Cardiac fibroblast (primary cell): ENCODE measurements at regions not wholly inside any gene's neighbourhood (a gene's known extent, or its start where the extent isn't known, plus 50 kb on each side); places are given as distances from the start of the nearest gene placed in this dataset.
"Not testable (repeated sequence)": the region's sequence is repeated elsewhere in the genome, so short reads cannot be mapped to it uniquely, and the experiment has no call there.

Experiments used
- DNase-seq, 2 donors: peaks; one replicate each; pipeline versions ENCODE4 v3.0.0 to v3.0.0-alpha.2; 2010; ENCODE audit warnings: low read depth in 2 of 2
- H3K4me3 ChIP-seq, 2 donors: replicated peaks in 1 of 2; 1 replicate in 1 of 2; 2 replicates in 1 of 2; pipeline ENCODE4 v1.5.1; 2011; ENCODE audit warnings: low read depth in 2 of 2, low read length in 2 of 2, mild to moderate bottlenecking in 2 of 2, moderate library complexity in 1 of 2
- CTCF ChIP-seq: IDR thresholded peaks from one replicate; pipeline ENCODE4 v1.5.1; 2011; ENCODE audit warnings: low read depth, mild to moderate bottlenecking, low read length, inconsistent platforms

GRCh38 chr11:49702121-49702520, 250.1 kb upstream of the OR4C13 start:
- not testable (repeated sequence) for DNase-seq, H3K4me3 ChIP-seq

- H3K4me3 ChIP-seq, DNase-seq: not testable (repeated sequence)
Observed at GRCh38 chr11:49750447-49750846, 201.7 kb upstream of the OR4C13 start.

- DNase-seq, H3K4me3 ChIP-seq: not testable (repeated sequence)
Observed at GRCh38 chr11:49750960-49751359, 201.2 kb upstream of the OR4C13 start.

GRCh38 chr11:49780791-49781190, 171.4 kb upstream of the OR4C13 start:
- not testable (repeated sequence) for H3K4me3 ChIP-seq, DNase-seq

GRCh38 chr11:49782000-49782399, 170.2 kb upstream of the OR4C13 start:
- H3K4me3 ChIP-seq, DNase-seq: not testable (repeated sequence)

- not testable (repeated sequence) for H3K4me3 ChIP-seq, DNase-seq
Observed at GRCh38 chr11:49783841-49784240, 168.3 kb upstream of the OR4C13 start.

GRCh38 chr11:49789787-49790186, 162.4 kb upstream of the OR4C13 start:
- DNase-seq, H3K4me3 ChIP-seq: not testable (repeated sequence)

GRCh38 chr11:49798206-49798837, 153.9 kb upstream of the OR4C13 start:
- DNase-seq: not testable (repeated sequence)

GRCh38 chr11:49817705-49818430, 134.3 kb upstream of the OR4C13 start:
- not testable (repeated sequence) for H3K4me3 ChIP-seq, DNase-seq

More at GRCh38 chr11:49798206-49798837, 153.9 kb upstream of the OR4C13 start:
- not testable (repeated sequence) for H3K4me3 ChIP-seq

- H3K4me3 ChIP-seq, DNase-seq: not testable (repeated sequence)
Observed at GRCh38 chr11:49823188-49823587, 129.0 kb upstream of the OR4C13 start.

- not testable (repeated sequence) for DNase-seq, H3K4me3 ChIP-seq
Observed at GRCh38 chr11:49850541-49850940, 101.7 kb upstream of the OR4C13 start.

GRCh38 chr11:49851511-49851910, 100.7 kb upstream of the OR4C13 start:
- no peak for TF ChIP-seq CTCF
- H3K4me3 ChIP-seq: no peak overlapping the region
- no peak for DNase-seq

- no peak overlapping the region for H3K4me3 ChIP-seq
- TF ChIP-seq CTCF: no peak
- DNase-seq: no peak
Observed at GRCh38 chr11:49851971-49852389, 100.2 kb upstream of the OR4C13 start.

GRCh38 chr11:49888875-49889274, 63.3 kb upstream of the OR4C13 start:
- not testable (repeated sequence) for H3K4me3 ChIP-seq, DNase-seq

GRCh38 chr11:49891910-49892671, 60.1 kb upstream of the OR4C13 start:
- not testable (repeated sequence) for DNase-seq, H3K4me3 ChIP-seq

- not testable (repeated sequence) for H3K4me3 ChIP-seq, DNase-seq
Observed at GRCh38 chr11:49893442-49893841, 58.7 kb upstream of the OR4C13 start.
